ENCODE measurements at regions not wholly inside any gene's neighbourhood (a gene's known extent, or its start where the extent isn't known, plus 50 kb on each side); places are given as distances from the start of the nearest gene placed in this dataset.

- intact Hi-C loops (cut with DNase I): no loop called here
- 63 to 65% methylated on average over 2 to 3 of the region's 4 CpGs for WGBS, 2 donors
- no peak for DNase-seq
- Histone ChIP-seq H3K27me3 (no peaks in the 10 kb centered on the region), H3K27ac (peak overlapping the region in 2 of 4 donors; percentile 68 to 70), H3K9me3 (no peaks in the 10 kb centered on the region), H3K4me1 (peaks cover 0 to 28% (median 0%) of the 10 kb centered on the region in 3 donors), H3K36me3 (no peaks in the 10 kb centered on the region), H3K4me3 (no peak overlapping the region)
- TF ChIP-seq POLR2A (IDR thresholded peaks at IDR 0.05) (no peak), CTCF (IDR thresholded peaks at IDR 0.05) (no peak)
Measured at GRCh38 chr2:71934595-71935261, 212.9 kb downstream of the CYP26B1 start.

- Histone ChIP-seq H3K27me3 (no peaks in the 10 kb centered on the region), H3K4me3 (no peak overlapping the region), H3K36me3 (no peaks in the 10 kb centered on the region), H3K4me1 (peaks cover 0 to 28% (median 0%) of the 10 kb centered on the region in 3 donors), H3K27ac (peak overlapping the region in 2 of 4 donors; percentile 54 to 68), H3K9me3 (no peaks in the 10 kb centered on the region)
- no peak for DNase-seq
- TF ChIP-seq CTCF (IDR thresholded peaks at IDR 0.05) (no peak), POLR2A (IDR thresholded peaks at IDR 0.05) (no peak)
- 90 to 100% methylated on average over 1 to 2 of the region's 2 CpGs for WGBS, 2 donors
- intact Hi-C loops (cut with DNase I): no loop called here
Measured at GRCh38 chr2:71934320-71934593, 213.4 kb downstream of the CYP26B1 start.

GRCh38 chr2:71933467-71934319 is 214.0 kb downstream of the CYP26B1 start:
- H3K36me3 ChIP-seq: no peaks in the 10 kb centered on the region
- H3K27me3 ChIP-seq: no peaks in the 10 kb centered on the region
- peak in 3 of 6 experiments; percentile 9 to 45 (median 33) for TF ChIP-seq CTCF (IDR thresholded peaks at IDR 0.05)
- TF ChIP-seq POLR2A (IDR thresholded peaks at IDR 0.05): no peak
- DNase-seq: no peak
- no peaks in the 10 kb centered on the region for H3K9me3 ChIP-seq
- H3K4me1 ChIP-seq: peaks cover 0 to 28% (median 0%) of the 10 kb centered on the region in 3 donors
- peak overlapping the region in 2 of 4 donors; percentile 54 to 68 for H3K27ac ChIP-seq
- H3K4me3 ChIP-seq: no peak overlapping the region
- intact Hi-C loops (cut with DNase I): no loop called here
- WGBS, 2 donors: 71% methylated on average over 8 of the region's 8 CpGs

- intact Hi-C loops (cut with DNase I): no loop called here
- H3K4me1 ChIP-seq: peaks cover 0 to 28% (median 0%) of the 10 kb centered on the region in 3 donors
- H3K4me3 ChIP-seq: no peak overlapping the region
- H3K27ac ChIP-seq: no peak overlapping the region
- 88% methylated on average over 8 of the region's 13 CpGs; no CpG with 5 or more reads in 1 of the 2 donors for WGBS, 2 donors
- H3K36me3 ChIP-seq: no peaks in the 10 kb centered on the region
- no peak for DNase-seq
- TF ChIP-seq POLR2A (IDR thresholded peaks at IDR 0.05): no peak
- TF ChIP-seq CTCF (IDR thresholded peaks at IDR 0.05): no peak
- H3K9me3 ChIP-seq: no peaks in the 10 kb centered on the region
- no peaks in the 10 kb centered on the region for H3K27me3 ChIP-seq
Measured at GRCh38 chr2:71932780-71933466, 214.7 kb downstream of the CYP26B1 start.
